Activated T-cell treated with anti-CD3 and anti-CD28 coated beads, Interleukin-2, amount 50 U/mL, for 72 hours (primary cell): ENCODE measurements at regions not wholly inside any gene's neighbourhood (a gene's known extent, or its start where the extent isn't known, plus 50 kb on each side); places are given as distances from the start of the nearest gene placed in this dataset.

Source experiments
- ATAC-seq, 2 donors: fragments of 150-1000 bp; cut with Tn5 transposase; replicated peaks in 1 of 2; 2 replicates each; pipeline ENCODE4 v1.10.0; 2021; ENCODE audit warnings: moderate library complexity in 2 of 2, mild to moderate bottlenecking in 1 of 2
- DNase-seq, 2 donors: peaks; one replicate each; pipeline ENCODE4 v3.0.0; 2021 to 2022; ENCODE audit warnings: mixed read lengths in 1 of 2
- H3K27ac Mint-ChIP-seq: one replicate; pipeline ENCODE4 v1.8.0; 2022; ENCODE audit warnings: mild to moderate bottlenecking, moderate library complexity, mixed read lengths
- H3K27me3 Mint-ChIP-seq: one replicate; pipeline ENCODE4 v1.8.0; 2022; ENCODE audit warnings: low read depth, mixed read lengths
- H3K36me3 Mint-ChIP-seq, 2 donors: one replicate each; pipeline ENCODE4 v1.8.0; 2022; ENCODE audit warnings: mixed read lengths in 2 of 2, mild to moderate bottlenecking in 1 of 2; ENCODE audit not compliant: insufficient read depth in 2 of 2
- H3K4me1 Mint-ChIP-seq: one replicate; pipeline ENCODE4 v1.8.0; 2022; ENCODE audit warnings: low read depth, mixed read lengths
- H3K4me3 Mint-ChIP-seq, 2 donors: one replicate each; pipeline ENCODE4 v1.8.0; 2022; ENCODE audit warnings: mild to moderate bottlenecking in 2 of 2, mixed read lengths in 2 of 2, moderate library complexity in 2 of 2
- H3K9me3 Mint-ChIP-seq, 2 donors: one replicate each; pipeline ENCODE4 v1.8.0; 2022; ENCODE audit warnings: mixed read lengths in 2 of 2

- Mint-ChIP-seq H3K4me3 (no peak overlapping the region), H3K4me1 (peaks cover 10% of the 10 kb centered on the region), H3K27me3 (peaks cover 26% of the 10 kb centered on the region), H3K36me3 (peaks cover 5 to 10% of the 10 kb centered on the region in 2 donors), H3K9me3 (peaks cover 7 to 8% of the 10 kb centered on the region in 2 donors), H3K27ac (no peak overlapping the region)
- DNase-seq (no peak), ATAC-seq (no peak)
Observed at GRCh38 chr5:135207866-135208265, 173.8 kb upstream of the PITX1 start.

GRCh38 chr5:135206862-135207261, 172.8 kb upstream of the PITX1 start:
- DNase-seq, result no peak
- H3K27me3 Mint-ChIP-seq, result peaks cover 34% of the 10 kb centered on the region

GRCh38 chr5:135205632-135206349, 171.8 kb upstream of the PITX1 start:
- H3K27me3 Mint-ChIP-seq, result peaks cover 34% of the 10 kb centered on the region
- H3K4me1 Mint-ChIP-seq, result peaks cover 10% of the 10 kb centered on the region
- peaks cover 8 to 13% of the 10 kb centered on the region in 2 donors for H3K9me3 Mint-ChIP-seq
- no peak overlapping the region for H3K27ac Mint-ChIP-seq
- no peak overlapping the region for H3K4me3 Mint-ChIP-seq
- H3K36me3 Mint-ChIP-seq, result peaks cover 5 to 10% of the 10 kb centered on the region in 2 donors
- DNase-seq (no peak), ATAC-seq (no peak)

More at GRCh38 chr5:135206862-135207261, 172.8 kb upstream of the PITX1 start:
- H3K4me1 Mint-ChIP-seq, result peaks cover 10% of the 10 kb centered on the region
- H3K9me3 Mint-ChIP-seq, result peaks cover 8 to 13% of the 10 kb centered on the region in 2 donors
- no peak overlapping the region for H3K27ac Mint-ChIP-seq
- ATAC-seq, result no peak
- H3K4me3 Mint-ChIP-seq, result no peak overlapping the region
- H3K36me3 Mint-ChIP-seq, result peaks cover 5 to 10% of the 10 kb centered on the region in 2 donors

GRCh38 chr5:135204151-135204600, 170.1 kb upstream of the PITX1 start:
- H3K27ac Mint-ChIP-seq, result no peak overlapping the region
- H3K9me3 Mint-ChIP-seq, result peaks cover 8 to 13% of the 10 kb centered on the region in 2 donors
- H3K4me3 Mint-ChIP-seq, result no peak overlapping the region
- H3K4me1 Mint-ChIP-seq, result peaks cover 10% of the 10 kb centered on the region
- peaks cover 5 to 10% of the 10 kb centered on the region in 2 donors for H3K36me3 Mint-ChIP-seq
- no peak for ATAC-seq
- H3K27me3 Mint-ChIP-seq, result peaks cover 46% of the 10 kb centered on the region
- DNase-seq, result no peak

GRCh38 chr5:135203593-135204036, 169.6 kb upstream of the PITX1 start:
- ATAC-seq, result no peak
- Mint-ChIP-seq H3K4me3 (no peak overlapping the region), H3K4me1 (peaks cover 8% of the 10 kb centered on the region)

GRCh38 chr5:135203019-135203418, 169.0 kb upstream of the PITX1 start:
- Mint-ChIP-seq H3K27ac (no peak overlapping the region), H3K36me3 (peaks cover 5 to 10% of the 10 kb centered on the region in 2 donors), H3K4me3 (no peak overlapping the region), H3K4me1 (peaks cover 4% of the 10 kb centered on the region), H3K27me3 (peaks cover 48% of the 10 kb centered on the region), H3K9me3 (peaks cover 8 to 13% of the 10 kb centered on the region in 2 donors)
- no peak for ATAC-seq
- no peak for DNase-seq

More at GRCh38 chr5:135203593-135204036, 169.6 kb upstream of the PITX1 start:
- peaks cover 5 to 10% of the 10 kb centered on the region in 2 donors for H3K36me3 Mint-ChIP-seq
- H3K27me3 Mint-ChIP-seq, result peaks cover 48% of the 10 kb centered on the region
- DNase-seq, result no peak
- no peak overlapping the region for H3K27ac Mint-ChIP-seq
- H3K9me3 Mint-ChIP-seq, result peaks cover 8 to 13% of the 10 kb centered on the region in 2 donors

- no peak overlapping the region for H3K4me3 Mint-ChIP-seq
- no peaks in the 10 kb centered on the region for H3K4me1 Mint-ChIP-seq
- ATAC-seq, result no peak
- peaks cover 5 to 10% of the 10 kb centered on the region in 2 donors for H3K36me3 Mint-ChIP-seq
- peaks cover 10 to 13% of the 10 kb centered on the region in 2 donors for H3K9me3 Mint-ChIP-seq
- peaks cover 55% of the 10 kb centered on the region for H3K27me3 Mint-ChIP-seq
- DNase-seq, result no peak
- H3K27ac Mint-ChIP-seq, result no peak overlapping the region
Observed at GRCh38 chr5:135199919-135200318, 165.9 kb upstream of the PITX1 start.

GRCh38 chr5:135196483-135196882, 162.5 kb upstream of the PITX1 start:
- Mint-ChIP-seq H3K4me1 (peaks cover 2% of the 10 kb centered on the region), H3K9me3 (peaks cover 0 to 2% of the 10 kb centered on the region in 2 donors), H3K27me3 (peaks cover 51% of the 10 kb centered on the region), H3K4me3 (no peak overlapping the region), H3K36me3 (no peaks in the 10 kb centered on the region), H3K27ac (no peak overlapping the region)
- DNase-seq (no peak), ATAC-seq (no peak)

GRCh38 chr5:135195270-135195608, 161.2 kb upstream of the PITX1 start:
- H3K4me3 Mint-ChIP-seq, result no peak overlapping the region
- peaks cover 57% of the 10 kb centered on the region for H3K27me3 Mint-ChIP-seq
- peaks cover 5% of the 10 kb centered on the region for H3K4me1 Mint-ChIP-seq
- no peak overlapping the region for H3K27ac Mint-ChIP-seq
- no peak for ATAC-seq
- no peaks in the 10 kb centered on the region for H3K36me3 Mint-ChIP-seq
- DNase-seq, result no peak
- H3K9me3 Mint-ChIP-seq, result peaks cover 0 to 2% of the 10 kb centered on the region in 2 donors

- peaks cover 53% of the 10 kb centered on the region for H3K27me3 Mint-ChIP-seq
- peaks cover 0 to 2% of the 10 kb centered on the region in 2 donors for H3K9me3 Mint-ChIP-seq
- no peaks in the 10 kb centered on the region for H3K36me3 Mint-ChIP-seq
- no peak for DNase-seq
- no peak overlapping the region for H3K27ac Mint-ChIP-seq
- ATAC-seq, result no peak
- no peak overlapping the region for H3K4me3 Mint-ChIP-seq
- peaks cover 5% of the 10 kb centered on the region for H3K4me1 Mint-ChIP-seq
Observed at GRCh38 chr5:135194573-135195269, 160.7 kb upstream of the PITX1 start.

GRCh38 chr5:135194126-135194488, 160.1 kb upstream of the PITX1 start:
- ATAC-seq, result no peak
- no peak for DNase-seq
- no peaks in the 10 kb centered on the region for H3K36me3 Mint-ChIP-seq
- no peak overlapping the region for H3K27ac Mint-ChIP-seq
- H3K4me1 Mint-ChIP-seq, result peaks cover 5% of the 10 kb centered on the region
- no peak overlapping the region for H3K4me3 Mint-ChIP-seq
- H3K27me3 Mint-ChIP-seq, result peaks cover 47% of the 10 kb centered on the region
- H3K9me3 Mint-ChIP-seq, result peaks cover 0 to 2% of the 10 kb centered on the region in 2 donors

- Mint-ChIP-seq H3K4me1 (peaks cover 5% of the 10 kb centered on the region), H3K27me3 (peaks cover 41% of the 10 kb centered on the region), H3K27ac (no peak overlapping the region), H3K9me3 (peaks cover 0 to 2% of the 10 kb centered on the region in 2 donors), H3K36me3 (no peaks in the 10 kb centered on the region), H3K4me3 (no peak overlapping the region)
- ATAC-seq, result no peak
- no peak for DNase-seq
Observed at GRCh38 chr5:135193213-135194125, 159.4 kb upstream of the PITX1 start.

GRCh38 chr5:135192351-135192750, 158.3 kb upstream of the PITX1 start:
- no peak for DNase-seq
- Mint-ChIP-seq H3K27me3 (peaks cover 32% of the 10 kb centered on the region), H3K4me1 (peaks cover 5% of the 10 kb centered on the region), H3K36me3 (no peaks in the 10 kb centered on the region), H3K9me3 (peaks cover 0 to 2% of the 10 kb centered on the region in 2 donors), H3K27ac (no peak overlapping the region), H3K4me3 (no peak overlapping the region)
- ATAC-seq, result no peak
